HCT116 (cell line): ENCODE measurements at regions not wholly inside any gene's neighbourhood (a gene's known extent, or its start where the extent isn't known, plus 50 kb on each side); places are given as distances from the start of the nearest gene placed in this dataset.

Experiments
- ATAC-seq: fragments of 200-7000 bp; cut with Tn5 transposase; 2 replicates; pipeline ENCODE4 v1.9.1; 2020; ENCODE audit warnings: mild to moderate bottlenecking, moderate library complexity
- BruUV-seq: library from RNA; stranded (reverse); fragments of 400-500 nt; replicated peaks from 2 replicates; lab custom pipeline; 2021; lab: Mats Ljungman, UMichigan
- CTCF ChIA-PET: fragments of 300-600 bp; sonication (Branson Sonifier 250); formaldehyde crosslinking; loops from one replicate; lab custom pipeline; 2021; ENCODE audit warnings: antibody characterized with exemption; lab: Charles Lee
- POLR2A ChIA-PET: fragments of 300-600, 350-600 bp; sonication (Branson Sonifier 250); formaldehyde crosslinking; loops from one replicate; lab custom pipeline; 2021; ENCODE audit warnings: antibody characterized with exemption; lab: Charles Lee
- RAD21 ChIA-PET, 2 experiments: fragments of 300-600 bp; sonication (Branson Sonifier 250); formaldehyde crosslinking; loops; one replicate each; lab custom pipeline; 2023; ENCODE audit warnings: low total read pairs in 2 of 2; ENCODE audit not compliant: uncharacterized antibody in 2 of 2, unreplicated experiment in 2 of 2, low non-redundant PET in 1 of 2; lab: Charles Lee
- DNase-seq: peaks from one replicate; pipeline ENCODE4 v3.0.0-alpha.2; 2010; ENCODE audit warnings: low read depth, low spot score
- H2AFZ ChIP-seq: fragments of 200-600 bp; shearing (Covaris generic), sonication (generic); 2 replicates; pipeline ENCODE4 v1.6.1; 2017; ENCODE audit warnings: low read depth, mixed run types, mixed read lengths, antibody characterized with exemption, low read length; ENCODE audit not compliant: poor library complexity, severe bottlenecking
- H3K27ac ChIP-seq: 2 replicates; pipeline ENCODE4 v1.5.1; 2012; ENCODE audit warnings: low read depth, low read length
- H3K27me3 ChIP-seq: fragments of 200-600 bp; sonication (generic); 2 replicates; pipeline ENCODE4 v1.6.1; 2016; ENCODE audit warnings: mixed run types, low read length, mixed read lengths; ENCODE audit not compliant: insufficient read depth
- H3K36me3 ChIP-seq, 2 experiments: fragments of 200-500 bp in 1 of 2; fragments of 200-600 bp in 1 of 2; sonication (Bioruptor generic) in 1 of 2; sonication (generic) in 1 of 2; 2 replicates each; pipeline versions ENCODE4 v1.5.1 to v1.6.1; 2014 to 2016; ENCODE audit warnings: low read length in 2 of 2, inconsistent platforms in 1 of 2, mixed read lengths in 1 of 2, mixed run types in 1 of 2; ENCODE audit not compliant: insufficient read depth in 2 of 2, control insufficient read depth in 1 of 2
- H3K4me1 ChIP-seq, 2 experiments: fragments of 200-600 bp in 1 of 2; sonication (generic) in 1 of 2; 2 replicates each; pipeline versions ENCODE4 v1.5.1 to v1.6.1; 2012 to 2017; ENCODE audit warnings: low read length in 2 of 2, inconsistent platforms in 1 of 2, mild to moderate bottlenecking in 1 of 2, mixed read lengths in 1 of 2, mixed run types in 1 of 2, moderate library complexity in 1 of 2; ENCODE audit not compliant: insufficient read depth in 2 of 2, control insufficient read depth in 1 of 2
- H3K4me2 ChIP-seq: fragments of 200-600 bp; sonication (generic); 2 replicates; pipeline ENCODE4 v1.6.1; 2017; ENCODE audit warnings: mixed run types, low read length, mixed read lengths
- H3K4me3 ChIP-seq, 2 experiments: fragments of 200-600 bp in 1 of 2; sonication (generic) in 1 of 2; replicated peaks in 1 of 2; 2 replicates each; pipeline ENCODE4 v1.5.1; 2011 to 2016; ENCODE audit warnings: low read length in 2 of 2, control low read depth in 1 of 2, low read depth in 1 of 2, mild to moderate bottlenecking in 1 of 2, mixed read lengths in 1 of 2, mixed run types in 1 of 2
- H3K79me2 ChIP-seq: fragments of 200-600 bp; sonication (generic); 2 replicates; pipeline ENCODE4 v1.6.1; 2017; ENCODE audit warnings: mild to moderate bottlenecking, mixed run types, low read length, moderate library complexity, mixed read lengths; ENCODE audit not compliant: insufficient read depth
- H3K9ac ChIP-seq: fragments of 200-600 bp; sonication (generic); 2 replicates; pipeline ENCODE4 v1.6.1; 2016; ENCODE audit warnings: low read length, mixed read lengths
- H3K9me2 ChIP-seq: fragments of 200-600 bp; sonication (generic), shearing (Covaris generic); 2 replicates; pipeline ENCODE4 v1.6.1; 2017; ENCODE audit warnings: mixed run types, mild to moderate bottlenecking, moderate library complexity; ENCODE audit not compliant: insufficient read depth
- H3K9me3 ChIP-seq, 2 experiments: fragments of 200-500 bp in 1 of 2; fragments of 200-600 bp in 1 of 2; sonication (Bioruptor generic) in 1 of 2; sonication (generic) in 1 of 2; 2 replicates each; pipeline ENCODE4 v1.6.1; 2014 to 2017; ENCODE audit warnings: low read length in 2 of 2, mixed read lengths in 2 of 2, inconsistent platforms in 1 of 2, low read depth in 1 of 2, mild to moderate bottlenecking in 1 of 2, mixed run types in 1 of 2, moderate library complexity in 1 of 2; ENCODE audit not compliant: control insufficient read depth in 1 of 2, insufficient read depth in 1 of 2
- H4K20me1 ChIP-seq: fragments of 200-600 bp; sonication (generic), shearing (Covaris generic); 2 replicates; pipeline ENCODE4 v1.6.1; 2017; ENCODE audit warnings: mixed run types, mild to moderate bottlenecking, moderate library complexity; ENCODE audit not compliant: insufficient read depth
- ATF3 ChIP-seq: IDR thresholded peaks from 2 replicates; pipeline ENCODE4 v1.6.1; 2012
- JUND ChIP-seq: IDR thresholded peaks from 2 replicates; pipeline ENCODE4 v1.6.1; 2012
- POLR2AphosphoS5 ChIP-seq: IDR thresholded peaks from 2 replicates; pipeline ENCODE4 v1.6.1; 2011; ENCODE audit warnings: mild to moderate bottlenecking, low read depth, low read length, moderate library complexity
- intact Hi-C: fragments of 100-400 bp; cut with micrococcal nuclease; formaldehyde crosslinking; loops from 2 replicates; pipeline ENCODE4 v1.10.0; 2022
- TF ChIP-seq, protein P1 (sequence below): IDR thresholded peaks from 2 replicates; pipeline ENCODE4 v1.6.1; 2012; ENCODE audit warnings: low read depth
- TF ChIP-seq, protein P2 (sequence below): IDR thresholded peaks from 2 replicates; pipeline ENCODE4 v1.6.1; 2012

GRCh38 chr2:64313398-64313723, 140.6 kb upstream of the LGALSL start:
- ChIA-PET RAD21 (no interaction called here), POLR2A (interaction anchor here (1.8 kb wide), 1 partner anchor 264 kb away, joined by 5 read pairs; no protein-coding TSS in a partner anchor), CTCF (interaction anchor here (1.2 to 3.3 kb wide), 3 partner anchors 17 to 274 kb away, joined by 5 to 55 read pairs (median 12); no protein-coding TSS in a partner anchor)
- no peak for DNase-seq
- no TSS peak for BruUV-seq
- H3K4me3 ChIP-seq: no peak overlapping the region
- no peak overlapping the region for H3K27ac ChIP-seq
- H2AFZ ChIP-seq: no peak overlapping the region
- no peaks in the 10 kb centered on the region for H3K36me3 ChIP-seq
- no peak overlapping the region for H3K4me2 ChIP-seq
- TF ChIP-seq POLR2AphosphoS5 (no peak), ATF3 (no peak), JUND (no peak)
- TF ChIP-seq, protein P1, sequence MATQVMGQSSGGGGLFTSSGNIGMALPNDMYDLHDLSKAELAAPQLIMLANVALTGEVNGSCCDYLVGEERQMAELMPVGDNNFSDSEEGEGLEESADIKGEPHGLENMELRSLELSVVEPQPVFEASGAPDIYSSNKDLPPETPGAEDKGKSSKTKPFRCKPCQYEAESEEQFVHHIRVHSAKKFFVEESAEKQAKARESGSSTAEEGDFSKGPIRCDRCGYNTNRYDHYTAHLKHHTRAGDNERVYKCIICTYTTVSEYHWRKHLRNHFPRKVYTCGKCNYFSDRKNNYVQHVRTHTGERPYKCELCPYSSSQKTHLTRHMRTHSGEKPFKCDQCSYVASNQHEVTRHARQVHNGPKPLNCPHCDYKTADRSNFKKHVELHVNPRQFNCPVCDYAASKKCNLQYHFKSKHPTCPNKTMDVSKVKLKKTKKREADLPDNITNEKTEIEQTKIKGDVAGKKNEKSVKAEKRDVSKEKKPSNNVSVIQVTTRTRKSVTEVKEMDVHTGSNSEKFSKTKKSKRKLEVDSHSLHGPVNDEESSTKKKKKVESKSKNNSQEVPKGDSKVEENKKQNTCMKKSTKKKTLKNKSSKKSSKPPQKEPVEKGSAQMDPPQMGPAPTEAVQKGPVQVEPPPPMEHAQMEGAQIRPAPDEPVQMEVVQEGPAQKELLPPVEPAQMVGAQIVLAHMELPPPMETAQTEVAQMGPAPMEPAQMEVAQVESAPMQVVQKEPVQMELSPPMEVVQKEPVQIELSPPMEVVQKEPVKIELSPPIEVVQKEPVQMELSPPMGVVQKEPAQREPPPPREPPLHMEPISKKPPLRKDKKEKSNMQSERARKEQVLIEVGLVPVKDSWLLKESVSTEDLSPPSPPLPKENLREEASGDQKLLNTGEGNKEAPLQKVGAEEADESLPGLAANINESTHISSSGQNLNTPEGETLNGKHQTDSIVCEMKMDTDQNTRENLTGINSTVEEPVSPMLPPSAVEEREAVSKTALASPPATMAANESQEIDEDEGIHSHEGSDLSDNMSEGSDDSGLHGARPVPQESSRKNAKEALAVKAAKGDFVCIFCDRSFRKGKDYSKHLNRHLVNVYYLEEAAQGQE: no peak
- TF ChIP-seq, protein P2, sequence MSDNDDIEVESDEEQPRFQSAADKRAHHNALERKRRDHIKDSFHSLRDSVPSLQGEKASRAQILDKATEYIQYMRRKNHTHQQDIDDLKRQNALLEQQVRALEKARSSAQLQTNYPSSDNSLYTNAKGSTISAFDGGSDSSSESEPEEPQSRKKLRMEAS: no peak
- no peaks in the 10 kb centered on the region for H4K20me1 ChIP-seq
- ATAC-seq: no peak
- H3K9me2 ChIP-seq: no peaks in the 10 kb centered on the region
- peaks cover 11 to 13% of the 10 kb centered on the region in 2 experiments for H3K4me1 ChIP-seq
- H3K79me2 ChIP-seq: no peaks in the 10 kb centered on the region
- intact Hi-C loops: no loop called here
- H3K9me3 ChIP-seq: no peaks in the 10 kb centered on the region
- no peak overlapping the region for H3K9ac ChIP-seq
- no peaks in the 10 kb centered on the region for H3K27me3 ChIP-seq
